HG02938 (cell line): ENCODE measurements at regions not wholly inside any gene's neighbourhood (a gene's known extent, or its start where the extent isn't known, plus 50 kb on each side); places are given as distances from the start of the nearest gene placed in this dataset.
A peak's percentile ranks its signal among the peaks of the same experiment; 100 is the strongest.

ENCODE experiments used
- ATAC-seq: cut with Tn5 transposase; IDR thresholded peaks from one replicate; pipeline ENCODE4 v1.9.1; 2021; ENCODE audit warnings: mild to moderate bottlenecking, moderate library complexity; ENCODE audit not compliant: unreplicated experiment

DNA sequence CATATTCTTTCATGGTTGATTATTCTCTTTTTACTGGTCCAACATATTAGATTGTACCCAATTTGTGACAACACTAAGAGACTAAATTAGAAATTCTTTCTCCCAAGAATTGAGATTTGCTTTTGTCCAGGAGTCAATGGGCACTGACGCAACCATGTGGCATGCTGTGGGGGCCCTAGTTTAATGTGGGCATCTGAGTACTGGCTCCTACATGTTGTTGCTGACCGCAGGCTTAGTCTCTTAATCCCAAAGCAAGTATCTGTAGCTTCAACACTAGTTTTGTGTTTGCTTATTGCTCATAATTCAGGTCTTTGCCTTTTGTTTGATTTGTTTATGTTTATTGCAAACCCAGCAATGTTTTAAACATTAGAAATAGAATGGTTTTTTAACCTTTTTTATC is 263.4 kb upstream of the NDST4 start:
- ATAC-seq = no peak

DNA sequence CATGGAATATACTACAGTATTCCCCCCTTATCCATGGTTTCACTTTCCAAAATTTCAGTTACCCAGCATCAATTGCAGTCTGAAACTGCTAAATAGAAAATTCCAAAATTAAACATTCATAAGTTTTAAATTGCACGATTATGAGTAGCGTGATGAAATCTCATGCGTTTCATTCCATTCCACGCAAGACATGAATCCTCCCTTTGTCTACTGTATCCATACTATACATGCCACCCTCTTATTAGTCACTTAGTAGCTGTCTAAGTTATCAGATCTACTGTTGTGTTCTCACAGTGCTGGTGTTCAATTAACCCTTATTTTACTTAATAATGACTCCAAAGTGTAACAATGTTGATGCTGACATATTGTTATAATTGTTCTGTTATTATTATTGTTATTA is 261.2 kb upstream of the NDST4 start:
- ATAC-seq = no peak

DNA sequence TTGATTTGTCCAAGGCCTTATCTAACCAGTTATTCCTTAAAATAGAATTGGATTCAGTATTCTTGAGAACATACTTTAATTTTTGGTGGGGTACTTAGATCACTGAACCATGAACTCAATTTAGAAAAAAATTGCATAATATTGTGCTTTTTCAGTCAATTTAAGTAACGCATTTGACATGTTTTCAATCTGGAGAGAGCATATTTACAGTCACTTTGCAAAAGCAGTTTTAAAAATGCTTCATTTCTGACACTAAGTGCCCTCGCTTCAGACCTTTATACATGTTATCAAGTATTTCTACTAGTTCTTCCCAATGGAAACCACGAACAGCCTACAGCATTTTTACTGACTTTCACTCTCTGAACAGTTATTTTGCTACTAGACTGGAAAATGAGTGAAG is 257.1 kb upstream of the NDST4 start:
- no peak for ATAC-seq

DNA sequence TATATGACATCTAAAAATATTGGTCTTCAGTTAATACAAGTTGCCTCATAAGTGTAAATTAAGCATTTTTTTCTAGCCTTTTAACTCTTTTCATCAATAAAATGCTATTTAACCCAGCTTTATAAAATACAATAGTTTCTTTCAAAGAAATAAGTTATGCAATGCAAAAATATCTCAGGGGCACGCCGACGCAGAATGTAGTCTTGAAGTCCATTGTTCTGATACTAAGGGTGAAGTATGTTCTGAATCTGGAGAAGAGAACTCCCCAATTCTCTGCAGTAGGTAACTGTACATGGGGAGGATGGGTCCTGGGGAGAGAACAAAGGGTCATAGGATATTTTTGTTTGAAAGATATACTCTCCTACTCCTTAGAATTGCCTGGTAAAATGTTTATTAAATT is 256.6 kb upstream of the NDST4 start:
- no peak for ATAC-seq

DNA sequence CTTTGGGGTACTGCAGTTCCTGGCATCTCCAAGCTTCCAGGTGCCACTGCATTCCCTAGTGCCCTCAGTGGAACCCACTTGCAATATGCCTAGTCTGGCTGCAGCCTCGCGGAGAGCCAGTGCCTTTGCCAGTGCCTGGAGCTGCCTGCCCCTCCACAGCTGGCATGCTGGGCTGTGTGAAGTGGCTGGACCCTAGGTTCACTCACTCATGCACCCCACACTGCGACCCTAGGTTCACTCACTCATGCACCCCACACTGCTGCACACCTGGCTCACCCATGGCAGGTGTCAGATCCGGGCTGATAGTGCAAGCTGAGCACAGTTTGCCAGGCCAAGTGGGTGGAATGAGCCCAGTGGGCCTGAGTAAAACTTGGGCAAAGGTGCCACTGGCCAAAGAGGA is 253.0 kb upstream of the NDST4 start:
- ATAC-seq = no peak

DNA sequence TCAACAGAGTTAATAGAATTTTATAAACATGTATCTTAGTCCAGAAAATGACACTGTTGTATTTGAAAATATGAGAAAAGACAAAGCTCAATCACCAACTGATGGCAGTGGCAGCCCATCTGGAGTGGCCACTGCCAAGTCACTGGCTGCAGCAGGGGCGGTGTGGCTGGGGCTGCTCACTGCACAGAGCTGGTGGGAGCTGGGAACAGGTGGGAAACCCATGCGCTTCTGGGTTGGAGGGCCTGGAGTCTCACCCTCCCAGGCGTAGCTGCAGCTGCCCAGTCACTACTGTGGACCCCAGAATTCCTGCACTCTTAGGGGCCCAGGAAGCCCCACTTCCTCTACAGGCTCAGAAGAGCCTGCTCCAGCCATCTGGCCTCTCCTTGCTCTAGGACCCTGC is 251.8 kb upstream of the NDST4 start:
- no peak for ATAC-seq

DNA sequence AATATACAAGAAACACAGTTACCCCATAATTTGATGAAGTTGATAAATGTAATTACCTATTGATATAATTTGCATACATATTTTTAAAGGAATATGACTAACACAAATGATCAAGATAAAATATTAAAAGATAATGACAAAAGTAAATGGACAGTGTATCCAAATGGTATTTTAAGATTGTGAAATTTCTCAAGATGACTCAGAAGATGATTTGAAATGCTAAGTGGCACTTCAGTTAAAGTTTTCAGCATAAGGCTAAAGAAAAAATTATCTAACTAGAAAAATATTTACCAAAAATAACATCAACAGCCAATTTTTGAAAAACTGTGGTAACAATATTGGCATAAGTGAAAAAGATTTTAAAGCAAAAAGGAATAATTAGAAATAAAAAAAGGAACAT is 248.4 kb upstream of the NDST4 start:
- no peak for ATAC-seq

DNA sequence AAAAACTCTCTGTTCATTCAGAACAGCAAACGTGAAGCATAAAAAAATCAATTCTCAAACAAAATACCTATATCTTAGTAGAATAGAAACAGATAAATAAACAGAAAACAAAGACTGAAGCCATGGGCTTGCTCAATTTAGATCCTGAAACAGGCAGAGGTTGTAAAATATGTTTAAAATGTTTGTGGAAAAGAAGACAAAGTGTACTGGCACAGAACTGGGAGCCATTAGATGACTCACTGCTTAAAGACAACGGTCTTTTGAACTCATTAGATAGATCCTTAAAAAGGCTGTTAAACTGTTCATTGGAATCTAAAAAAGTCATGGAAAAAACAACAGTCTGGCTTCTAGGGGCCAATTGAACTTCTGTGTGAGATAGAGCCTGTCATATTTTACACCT is 247.0 kb upstream of the NDST4 start:
- no peak for ATAC-seq

DNA sequence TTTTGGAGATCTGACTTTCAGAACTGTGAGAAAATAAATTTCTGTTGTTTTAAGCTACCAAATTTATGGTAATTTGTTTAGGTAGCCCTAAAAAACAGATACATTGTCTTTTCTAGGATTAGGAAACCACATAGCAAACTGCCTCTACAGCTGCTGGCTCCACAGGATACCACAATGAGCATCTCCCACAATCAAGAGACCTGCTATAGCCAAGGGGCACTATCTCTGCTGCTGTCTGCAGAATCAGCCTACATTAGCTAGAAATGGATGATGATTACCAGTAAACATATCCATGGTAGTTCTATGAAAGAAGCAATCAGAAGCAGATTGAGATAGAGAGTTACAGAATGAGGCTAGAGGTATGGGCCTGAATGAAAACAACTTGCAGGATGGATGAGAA is 244.4 kb upstream of the NDST4 start:
- no peak for ATAC-seq

DNA sequence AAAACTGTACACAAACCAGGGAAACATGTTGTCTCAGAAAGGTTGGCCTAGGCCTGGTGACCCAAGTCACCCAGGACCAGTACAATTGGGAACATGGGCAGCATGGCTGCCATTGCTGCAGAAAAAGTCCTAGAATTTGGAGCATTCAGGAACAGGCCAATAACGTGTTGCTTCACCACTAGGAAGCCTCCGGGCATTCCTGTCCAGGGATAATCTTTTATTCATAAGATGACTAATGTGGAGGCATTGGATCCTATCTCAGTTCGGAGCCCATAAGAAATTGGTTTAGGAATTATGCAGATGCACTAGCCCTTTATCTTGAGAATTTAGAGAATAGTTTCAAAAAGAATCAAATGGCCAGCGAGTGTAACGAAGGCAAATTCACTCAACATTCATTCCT is 242.8 kb upstream of the NDST4 start:
- no peak for ATAC-seq

DNA sequence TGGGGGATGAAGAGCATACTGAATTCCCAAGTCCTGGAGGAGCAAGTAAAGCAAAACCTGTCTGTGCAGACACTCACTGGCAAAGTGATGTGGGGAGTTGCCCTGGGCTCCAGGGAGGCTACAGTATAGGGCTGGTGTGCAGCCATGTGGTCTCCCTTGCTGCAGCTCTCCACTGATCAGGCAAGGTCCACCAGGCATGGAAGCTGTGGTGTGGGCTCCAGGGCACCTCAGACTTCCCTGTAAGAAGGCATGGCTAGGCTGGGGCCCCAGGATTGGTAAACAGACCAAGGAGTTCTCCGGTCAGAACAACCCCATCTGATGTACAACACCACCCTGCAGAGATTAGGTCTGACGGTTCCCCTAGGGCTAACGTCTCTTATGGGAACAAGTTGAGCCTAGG is 241.9 kb upstream of the NDST4 start:
- ATAC-seq = no peak

DNA sequence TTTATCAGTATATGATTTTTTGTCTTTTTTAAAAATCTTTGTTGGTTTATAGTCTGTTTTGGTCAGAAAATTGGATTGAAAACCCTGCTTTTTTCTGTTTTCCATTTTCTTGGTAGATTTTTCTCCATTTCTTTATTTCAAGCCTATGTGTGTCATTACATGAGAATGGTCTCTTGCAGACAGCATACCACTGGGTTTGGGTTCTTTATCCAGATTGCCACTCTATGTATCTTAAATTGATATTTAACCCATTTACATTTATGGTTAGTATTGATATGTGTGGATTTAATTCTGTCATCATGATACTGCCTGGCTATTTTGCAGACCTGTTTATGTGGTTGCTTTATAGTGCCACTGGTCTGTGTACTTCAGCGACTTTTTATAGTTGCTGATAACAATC is 239.9 kb upstream of the NDST4 start:
- no peak for ATAC-seq

DNA sequence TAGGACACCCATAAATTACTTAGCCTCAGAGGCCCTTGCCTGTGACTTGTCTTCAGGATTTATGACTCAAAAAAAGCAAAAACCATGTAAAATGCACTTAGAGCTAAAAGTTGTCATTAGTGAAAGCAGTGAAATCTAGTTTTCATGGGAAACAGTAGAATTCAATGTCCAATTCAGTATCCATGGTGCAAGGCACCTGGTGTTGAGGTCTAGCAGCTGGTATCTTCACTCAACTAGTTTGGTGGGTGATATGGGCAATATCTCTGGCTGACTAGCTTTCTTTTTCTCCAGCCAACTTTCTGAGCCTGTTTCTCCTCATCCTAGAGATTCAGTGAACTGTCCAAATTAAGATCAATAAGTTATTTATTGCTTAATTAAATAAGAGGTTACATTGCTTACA is 229.8 kb upstream of the NDST4 start:
- no peak for ATAC-seq

DNA sequence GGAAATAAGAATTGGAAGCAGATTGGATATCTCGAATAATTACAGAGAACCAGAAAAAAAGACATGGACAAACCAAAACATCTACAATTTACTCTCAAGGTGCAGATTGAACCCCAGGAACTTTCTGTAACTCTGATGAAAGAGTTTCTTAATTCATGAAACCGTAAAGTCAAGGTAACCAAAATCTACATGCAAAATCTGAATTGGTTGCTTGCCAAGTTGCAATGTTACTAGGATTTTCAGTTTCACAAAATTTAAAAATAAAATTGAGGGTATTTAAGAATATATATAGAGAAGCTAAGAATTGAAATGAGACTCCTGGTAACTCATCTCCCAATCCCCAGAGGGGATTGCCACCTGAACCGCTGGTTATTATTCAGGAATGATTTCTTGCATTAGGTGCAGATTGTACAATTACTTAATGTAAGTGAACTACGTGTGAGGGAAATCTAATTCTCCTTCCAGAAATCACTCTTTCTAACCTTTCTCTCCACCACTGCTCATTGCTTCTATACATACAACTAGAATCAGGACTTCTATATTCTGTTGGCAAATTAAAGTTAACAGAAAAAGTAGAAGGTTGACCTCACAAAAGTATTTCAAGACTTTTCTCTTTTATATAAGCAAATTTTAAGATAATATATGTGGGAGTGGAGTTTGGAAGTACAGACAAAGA is 221.5 kb upstream of the NDST4 start:
- ATAC-seq = peak; percentile 84

DNA sequence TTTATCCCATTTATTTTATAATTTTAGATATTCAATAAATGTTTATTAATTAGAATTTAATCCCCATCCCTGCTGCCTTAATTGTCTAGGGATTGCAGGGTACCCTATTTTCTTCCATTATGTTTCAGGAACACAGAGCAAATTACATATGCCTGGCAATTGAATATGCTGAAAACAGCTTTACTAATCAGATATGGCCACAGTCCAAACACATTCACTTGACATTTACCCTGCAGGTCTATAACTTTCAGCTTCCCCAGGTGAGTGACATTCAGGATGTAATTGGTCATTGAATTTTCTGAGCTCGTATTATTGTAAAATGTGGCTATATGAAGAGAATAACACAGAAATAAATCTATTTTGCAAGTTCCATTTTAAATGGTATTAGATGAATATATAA is 218.7 kb upstream of the NDST4 start:
- no peak for ATAC-seq

DNA sequence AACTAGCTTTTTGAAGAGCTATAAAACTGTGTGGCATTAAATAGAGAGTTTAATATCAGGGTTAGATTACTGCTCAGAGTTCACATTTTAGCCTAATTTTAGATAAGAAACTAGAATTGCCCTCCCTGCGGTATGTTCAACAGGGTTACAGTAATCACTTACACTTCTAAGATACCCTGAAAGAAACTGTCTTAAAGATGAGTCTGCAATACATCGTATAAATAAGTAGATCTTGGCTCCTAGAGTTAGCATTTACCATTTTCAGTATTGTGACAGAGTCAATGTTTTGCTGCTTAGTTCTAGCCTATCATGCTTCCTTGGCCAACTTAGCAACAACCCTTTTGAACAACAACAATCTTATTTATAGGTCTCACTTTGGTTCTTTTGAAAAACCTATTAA is 217.8 kb upstream of the NDST4 start:
- no peak for ATAC-seq

DNA sequence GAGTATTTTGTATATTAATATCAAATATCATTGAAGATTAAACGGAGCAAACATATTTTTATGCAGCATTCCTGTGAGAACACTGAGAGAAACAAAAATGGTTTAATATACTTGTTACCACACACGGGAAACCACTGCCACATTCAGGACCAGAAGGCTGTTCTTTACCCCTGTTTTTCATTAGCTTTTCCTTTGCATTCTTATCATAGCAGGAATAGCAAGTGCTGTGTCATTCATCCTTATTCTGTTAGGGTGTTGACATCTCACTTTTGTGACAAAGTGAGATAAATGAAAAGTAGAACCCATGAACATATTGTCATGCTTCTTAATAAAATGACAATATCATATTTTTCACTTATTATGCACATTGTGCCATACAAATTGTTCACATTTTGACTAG is 212.4 kb upstream of the NDST4 start:
- no peak for ATAC-seq

DNA sequence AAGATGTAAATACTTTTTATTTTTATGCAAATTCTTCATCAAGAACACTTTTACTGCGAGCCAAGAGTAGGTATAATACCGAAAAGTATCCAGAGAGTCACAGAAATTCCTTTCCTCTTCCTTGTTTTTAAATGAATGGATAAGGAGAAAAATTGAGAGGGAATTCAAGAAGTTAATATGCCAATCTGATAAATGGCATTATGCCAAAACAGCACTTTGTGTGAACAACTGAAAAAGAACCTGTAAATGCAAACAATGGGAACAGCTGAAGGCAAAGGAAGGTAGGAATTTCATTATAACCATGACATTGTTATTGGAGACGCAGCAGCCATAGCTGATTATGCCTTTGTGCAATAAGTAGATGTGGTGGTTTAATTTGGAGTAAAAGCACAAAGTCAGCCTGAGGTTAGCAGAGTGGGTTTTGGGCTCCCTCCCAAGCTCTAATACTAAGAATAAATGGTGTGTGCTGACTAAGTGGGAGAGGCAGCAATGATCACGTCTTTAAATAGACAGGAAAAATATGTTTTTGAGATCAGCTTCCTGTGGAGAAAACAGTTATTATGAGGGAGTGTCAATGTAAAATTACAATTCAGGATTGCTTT is 209.8 kb upstream of the NDST4 start:
- no peak for ATAC-seq

DNA sequence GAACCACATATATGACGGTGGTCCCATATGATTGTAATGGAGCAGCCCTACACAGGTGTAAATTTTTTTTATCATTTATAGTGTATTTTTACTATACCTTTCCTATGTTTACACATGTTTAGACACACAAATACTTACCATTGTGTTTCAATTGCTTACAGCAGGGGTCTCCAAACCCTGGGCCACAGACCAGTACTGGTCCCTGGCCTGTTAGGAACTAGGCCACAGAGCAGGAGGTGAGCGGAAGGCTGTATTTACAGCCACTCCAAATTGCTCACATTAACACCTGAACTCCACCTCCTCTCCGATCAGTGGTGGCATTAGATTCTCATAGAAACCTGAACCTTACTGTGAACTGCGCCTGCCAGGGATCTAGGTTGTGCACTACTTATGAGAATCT is 201.8 kb upstream of the NDST4 start:
- no peak for ATAC-seq

DNA sequence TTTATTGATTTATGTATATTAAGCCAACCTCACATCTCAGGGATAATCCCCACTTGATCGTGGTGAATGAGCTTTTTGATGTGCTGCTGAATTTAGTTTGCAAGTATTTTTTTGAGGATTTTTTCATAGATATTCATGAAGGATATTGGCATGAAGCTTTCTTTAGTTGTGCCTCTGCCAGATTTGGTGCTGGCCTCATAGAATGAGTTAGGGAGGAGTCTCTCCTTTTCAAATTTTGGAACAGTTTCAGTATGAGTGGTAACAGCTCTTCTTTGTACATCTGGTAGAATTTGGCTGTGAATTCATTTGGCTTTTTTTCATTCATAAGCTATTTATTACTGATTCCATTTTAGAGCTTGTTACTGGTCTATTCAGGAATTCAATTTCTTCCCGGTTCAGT is 197.2 kb upstream of the NDST4 start:
- no peak for ATAC-seq

DNA sequence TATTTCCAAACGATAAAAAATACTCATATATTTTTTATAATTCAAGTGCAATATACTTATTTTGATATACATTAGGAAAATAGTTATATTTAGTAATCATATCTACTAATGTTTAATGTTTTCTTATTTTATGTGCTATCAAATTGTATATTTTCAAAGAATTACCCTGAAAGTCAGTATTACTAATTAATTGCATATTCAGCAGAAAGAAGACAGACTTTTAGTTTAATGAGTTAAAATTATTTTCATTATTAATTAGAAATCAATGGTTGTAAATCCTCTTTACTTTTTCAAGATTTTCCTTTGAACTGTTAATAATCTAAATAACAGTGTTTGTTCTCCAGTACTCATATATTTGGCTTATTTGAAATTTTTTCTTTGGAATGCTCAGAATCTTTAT is 181.3 kb upstream of the NDST4 start:
- ATAC-seq = no peak

DNA sequence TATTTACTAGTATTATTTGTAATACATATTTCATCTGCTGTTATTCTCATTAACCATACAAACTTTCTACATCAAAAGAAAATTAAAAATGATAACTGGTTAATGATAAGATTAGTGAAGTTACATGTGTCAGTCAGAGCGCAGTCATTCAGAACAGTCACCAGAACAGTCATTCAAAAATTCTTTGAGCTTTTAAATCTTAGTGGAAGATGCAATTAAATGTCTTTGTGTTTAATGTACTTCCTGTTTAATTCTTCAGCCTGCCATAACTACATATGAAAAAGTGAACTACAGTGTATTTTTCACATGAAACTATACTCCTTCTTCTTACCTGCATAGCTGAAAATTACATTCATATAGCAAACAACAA is 179.7 kb upstream of the NDST4 start:
- peak; percentile 4 for ATAC-seq
